ENCODE measurements at regions not wholly inside any gene's neighbourhood (a gene's known extent, or its start where the extent isn't known, plus 50 kb on each side); places are given as distances from the start of the nearest gene placed in this dataset.

GRCh38 chr2:64829525-64829924, 159.7 kb upstream of the SLC1A4 start:
- no peak for DNase-seq (ENCODE audit: low read depth)

- DNase-seq (ENCODE audit: low read depth), result peak; percentile 89
These were observed 157.8 kb upstream of the SLC1A4 start for GRCh38 chr2:64831134-64831976.

GRCh38 chr2:64831977-64832328, 157.2 kb upstream of the SLC1A4 start:
- no peak for DNase-seq (ENCODE audit: low read depth)

GRCh38 chr2:64832936-64833335, 156.3 kb upstream of the SLC1A4 start:
- DNase-seq (ENCODE audit: low read depth), result no peak

GRCh38 chr2:64836566-64836965, 152.6 kb upstream of the SLC1A4 start:
- DNase-seq (ENCODE audit: low read depth), result no peak

DNA sequence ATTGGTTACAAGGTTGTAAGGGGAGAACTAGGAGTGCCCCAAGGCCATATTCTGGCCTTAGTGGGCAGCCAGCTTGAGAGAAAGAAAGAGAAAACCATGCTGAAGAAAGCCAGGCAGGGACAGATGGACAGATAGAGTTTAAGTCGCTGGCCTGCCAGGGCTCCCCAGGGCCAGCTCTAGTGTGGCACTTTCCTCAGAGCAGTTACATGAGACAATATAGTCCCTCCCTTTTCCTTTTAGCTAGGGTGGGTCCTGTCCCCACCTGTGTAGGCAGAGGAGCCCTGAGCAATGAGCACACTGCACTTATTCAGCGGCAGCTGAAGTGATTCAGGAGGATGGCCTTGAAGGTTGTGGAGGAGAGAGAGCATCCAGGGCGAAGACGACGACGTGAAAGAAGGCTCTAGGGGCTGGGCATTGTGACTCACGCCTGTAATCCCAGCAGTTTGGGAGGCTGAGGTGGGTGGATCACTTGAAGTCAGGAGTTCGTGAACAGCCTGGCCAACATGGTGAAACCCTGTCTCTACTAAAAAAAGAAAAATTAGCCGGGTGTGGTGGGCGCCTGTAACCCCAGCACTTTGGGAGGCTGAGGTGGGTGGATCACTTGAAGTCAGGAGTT, 152.0 kb upstream of the SLC1A4 start:
- no peak for DNase-seq (ENCODE audit: low read depth)

- DNase-seq (ENCODE audit: low read depth), result no peak
These were observed 151.1 kb upstream of the SLC1A4 start for GRCh38 chr2:64837925-64838641.

DNA sequence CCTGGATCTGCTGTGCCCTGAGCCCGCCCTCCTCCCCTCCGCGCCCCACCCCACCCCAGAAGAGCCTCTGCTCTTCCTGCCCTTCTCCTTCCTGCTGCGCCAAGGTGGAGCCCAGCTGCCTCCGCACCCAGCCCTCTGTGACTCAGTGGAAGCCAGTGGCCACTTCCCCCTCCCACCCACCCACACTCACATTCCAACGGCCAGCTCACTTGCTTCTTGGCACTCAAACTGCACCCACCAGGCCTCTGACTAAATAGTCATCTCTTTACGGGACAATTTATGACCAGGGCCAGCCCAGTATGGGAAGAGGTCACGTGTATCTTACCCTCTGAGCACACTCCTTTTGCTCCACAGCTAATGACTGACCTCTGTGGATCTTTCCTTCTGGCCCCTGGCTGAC, 150.4 kb upstream of the SLC1A4 start:
- peak; percentile 51 for DNase-seq (ENCODE audit: low read depth)

- no peak for DNase-seq (ENCODE audit: low read depth)
These were observed 149.4 kb upstream of the SLC1A4 start for GRCh38 chr2:64839844-64840243.

GRCh38 chr2:64840426-64840881, 148.7 kb upstream of the SLC1A4 start:
- DNase-seq (ENCODE audit: low read depth), result no peak

DNA sequence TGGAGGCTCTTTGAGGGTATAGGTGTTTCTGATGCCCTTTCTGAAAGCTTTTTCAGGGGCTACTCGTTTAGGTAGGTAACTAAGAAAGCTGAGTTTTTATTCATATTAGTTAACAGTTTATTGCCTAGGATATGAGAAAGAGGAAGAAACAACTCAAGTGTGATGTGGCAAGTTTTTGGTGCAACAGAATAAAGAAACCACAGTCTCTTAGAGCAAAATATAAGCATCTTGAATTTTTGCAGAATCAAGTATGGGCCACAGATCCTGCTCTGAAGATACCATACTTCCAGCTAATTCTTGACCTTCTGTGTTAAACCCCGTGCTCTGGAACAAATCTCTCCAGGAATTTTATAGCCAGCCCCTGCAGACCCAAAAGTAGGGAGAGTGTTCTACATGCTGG, 147.7 kb upstream of the SLC1A4 start:
- DNase-seq (ENCODE audit: low read depth), result no peak

DNA sequence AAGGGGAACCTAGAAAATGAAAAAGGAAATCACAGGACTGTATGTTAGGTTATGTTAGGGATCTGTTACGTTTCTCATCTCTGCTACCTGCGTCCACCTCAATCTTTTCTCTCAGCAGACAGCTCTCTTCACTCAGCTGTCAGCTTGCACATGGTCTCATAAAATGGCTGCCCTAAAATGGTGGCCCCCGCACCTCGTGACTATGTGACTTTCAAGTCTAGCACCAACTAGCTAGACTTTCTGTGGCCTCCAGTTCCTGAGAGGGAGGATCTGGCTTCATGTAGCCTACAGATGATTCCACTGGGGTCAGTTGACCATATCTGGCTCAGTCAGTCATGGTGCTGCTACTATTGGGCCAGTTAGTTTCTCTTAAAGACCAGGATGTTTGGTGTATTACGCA, 147.2 kb upstream of the SLC1A4 start:
- DNase-seq (ENCODE audit: low read depth), result no peak

DNA sequence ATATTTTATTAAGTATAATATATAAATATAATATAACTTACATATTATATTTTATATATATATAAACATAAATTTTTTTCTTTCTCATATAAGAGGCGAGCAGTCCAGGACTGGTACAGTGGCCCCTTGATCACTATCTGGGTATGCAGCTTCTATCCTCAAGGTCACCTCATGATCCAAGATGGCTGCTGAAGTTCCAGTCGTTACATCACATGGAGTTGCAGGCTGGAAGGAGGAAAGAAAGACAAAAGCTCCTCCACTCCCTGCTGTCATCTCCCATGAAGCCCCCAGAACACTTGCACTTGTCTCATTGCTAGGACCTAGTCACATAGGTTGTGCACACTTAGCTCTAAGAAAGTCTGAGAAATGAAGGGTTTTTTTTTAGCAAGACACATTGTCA, 145.1 kb upstream of the SLC1A4 start:
- no peak for DNase-seq (ENCODE audit: low read depth)

GRCh38 chr2:64845273-64845905, 143.8 kb upstream of the SLC1A4 start:
- DNase-seq (ENCODE audit: low read depth), result no peak

- no peak for DNase-seq (ENCODE audit: low read depth)
These were observed 143.0 kb upstream of the SLC1A4 start for GRCh38 chr2:64846177-64846576.

DNA sequence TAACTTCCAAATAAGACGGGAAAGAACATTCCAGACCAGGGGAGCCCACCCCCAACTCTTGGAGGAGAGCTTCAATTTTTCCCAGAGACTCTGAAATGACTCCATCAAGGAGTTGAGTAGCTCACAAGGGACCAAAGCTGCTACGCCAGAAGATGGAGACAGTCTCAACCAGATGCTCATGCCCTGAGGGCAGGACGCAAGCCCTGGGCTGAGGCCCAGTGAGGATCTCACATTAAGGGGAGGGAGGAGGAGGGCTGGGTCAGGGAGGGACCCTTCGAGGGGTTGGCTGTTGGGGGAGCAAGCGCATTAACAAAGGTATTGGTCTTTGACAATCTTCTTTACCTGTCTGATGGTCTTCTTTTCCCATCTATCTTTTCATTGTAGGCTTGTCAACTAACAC, 141.3 kb upstream of the SLC1A4 start:
- no peak for DNase-seq (ENCODE audit: low read depth)

GRCh38 chr2:64848363-64848762, 140.8 kb upstream of the SLC1A4 start:
- no peak for DNase-seq (ENCODE audit: low read depth)

DNA sequence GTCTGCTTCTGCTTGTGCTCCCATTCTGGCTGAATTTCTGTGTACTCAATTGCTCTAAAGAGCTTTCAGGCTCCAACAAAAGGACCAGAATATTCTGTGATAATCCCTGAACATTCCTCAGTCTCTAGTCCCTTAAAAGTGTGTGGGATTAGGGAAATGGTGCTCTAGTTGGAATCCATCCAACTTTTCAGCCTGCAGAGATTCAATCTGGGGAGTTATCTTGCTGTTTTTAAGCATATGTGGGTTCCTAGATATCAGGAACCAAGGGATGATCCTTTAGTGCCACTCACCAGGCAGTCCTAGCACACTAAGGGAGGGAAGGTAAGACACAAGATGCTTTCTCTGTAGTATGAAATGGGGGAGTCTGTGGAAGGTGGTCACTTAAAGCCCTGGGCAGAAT, 140.3 kb upstream of the SLC1A4 start:
- DNase-seq (ENCODE audit: low read depth), result no peak

DNA sequence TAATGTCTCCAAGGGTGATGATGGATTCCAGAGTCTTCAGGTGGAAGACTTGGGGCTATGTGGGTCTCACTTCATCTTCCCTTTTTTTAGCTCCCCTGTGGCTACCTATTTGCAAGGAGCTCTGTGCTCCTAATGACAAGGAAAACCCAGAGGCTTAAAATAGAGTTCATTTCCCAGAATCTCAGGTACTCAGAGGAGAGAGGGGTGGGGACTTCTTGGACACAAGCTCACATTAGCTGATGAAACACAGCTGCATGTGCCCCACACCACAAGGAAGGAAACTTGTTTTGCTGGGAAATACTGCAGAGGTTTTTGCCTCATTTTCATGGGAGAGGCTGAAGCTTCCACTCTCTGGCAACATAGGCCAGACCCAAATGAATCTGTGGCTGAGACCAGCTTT, 138.6 kb upstream of the SLC1A4 start:
- no peak for DNase-seq (ENCODE audit: low read depth)

DNA sequence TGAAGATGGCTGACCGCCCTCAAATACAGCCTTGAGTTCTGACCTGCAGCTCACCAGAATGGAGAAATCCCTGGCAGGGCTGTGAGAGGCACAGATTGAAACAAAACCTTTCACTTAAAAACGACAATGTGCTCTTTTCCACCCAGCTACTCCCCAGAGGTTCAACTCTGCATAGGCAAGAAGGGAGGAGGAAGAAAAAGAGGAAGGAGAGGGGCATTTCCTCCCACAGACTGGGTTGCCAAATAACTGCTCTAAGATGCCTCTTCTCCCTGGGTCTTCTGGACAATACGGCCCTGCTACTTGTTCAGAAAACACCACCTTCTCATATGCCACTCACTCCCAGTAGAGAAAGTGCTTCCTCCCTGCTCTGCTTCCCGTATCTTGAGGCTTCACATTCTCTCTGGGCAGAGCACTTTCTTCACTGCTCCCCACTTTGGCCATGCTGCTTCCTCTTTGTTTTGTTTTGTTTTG, 136.4 kb upstream of the SLC1A4 start:
- no peak for DNase-seq (ENCODE audit: low read depth)

DNA sequence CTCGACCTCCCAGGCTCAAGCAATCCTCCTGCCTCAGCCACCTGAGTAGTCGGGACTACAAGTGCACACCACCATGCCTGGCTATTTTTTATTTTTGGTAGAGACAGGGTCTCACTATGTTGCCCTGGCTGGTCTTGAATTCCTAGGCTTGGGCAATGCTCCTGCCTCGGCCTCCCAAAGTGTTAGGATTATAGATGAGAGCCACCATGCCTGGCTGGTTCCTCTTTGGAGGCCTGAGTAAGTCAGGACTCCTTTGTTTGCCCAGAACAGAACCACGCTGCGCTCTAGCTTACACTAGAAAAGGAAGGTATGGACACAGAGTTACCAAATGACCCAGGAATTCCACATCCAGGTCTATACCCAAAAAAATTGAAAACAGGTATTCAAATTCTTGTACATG, 135.9 kb upstream of the SLC1A4 start:
- no peak for DNase-seq (ENCODE audit: low read depth)

DNA sequence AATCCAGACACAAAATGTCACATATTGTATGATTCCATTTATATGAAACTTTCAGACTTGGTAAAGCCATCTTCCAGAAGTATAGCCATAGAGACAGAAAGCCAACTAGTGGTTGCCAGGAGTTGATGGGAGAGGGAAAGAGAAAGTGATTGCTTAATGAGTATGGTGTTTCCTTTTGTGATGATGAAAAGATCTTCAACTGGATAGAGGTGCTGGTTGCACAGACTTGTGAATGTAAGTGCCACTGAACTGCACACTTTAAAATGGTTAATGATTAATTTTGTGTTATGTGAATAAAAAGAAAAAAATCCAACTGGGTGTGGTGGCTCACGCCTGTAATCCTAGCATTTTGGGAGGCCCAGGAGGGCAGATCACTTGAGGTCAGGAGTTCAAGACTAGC, 135.3 kb upstream of the SLC1A4 start:
- no peak for DNase-seq (ENCODE audit: low read depth)
